Kidney (tissue), 13 donors: ENCODE measurements at regions not wholly inside any gene's neighbourhood (a gene's known extent, or its start where the extent isn't known, plus 50 kb on each side); places are given as distances from the start of the nearest gene placed in this dataset.

Experiments
- DNase-seq, 5 donors: peaks; one replicate each; pipeline ENCODE4 v3.0.0-alpha.2; 2013 to 2020
- FAIRE-seq: peaks from 2 replicates; lab custom pipeline; 2012; peaks lifted over from hg19 to GRCh38; lab: Jason Lieb, UNC
- H3K27ac ChIP-seq, 2 donors: one replicate each; pipeline ENCODE4 v1.7.0; 2013; ENCODE audit warnings: low read depth in 2 of 2, low read length in 2 of 2, inconsistent platforms in 1 of 2
- H3K27me3 ChIP-seq: one replicate; pipeline ENCODE4 v1.7.1; 2013; ENCODE audit warnings: low read length, inconsistent platforms; ENCODE audit not compliant: control insufficient read depth, insufficient read depth
- H3K36me3 ChIP-seq, 3 donors: one replicate each; pipeline versions ENCODE4 v1.7.0 to v1.7.1; 2013; ENCODE audit warnings: low read length in 3 of 3, control low read depth in 1 of 3, inconsistent platforms in 1 of 3; ENCODE audit not compliant: insufficient read depth in 3 of 3, control insufficient read depth in 2 of 3
- H3K4me1 ChIP-seq, 3 donors: one replicate each; pipeline versions ENCODE4 v1.7.0 to v1.7.1; 2013; ENCODE audit warnings: low read length in 3 of 3, inconsistent platforms in 1 of 3, low read depth in 1 of 3; ENCODE audit not compliant: control insufficient read depth in 2 of 3, insufficient read depth in 2 of 3
- H3K4me3 ChIP-seq, 3 donors: one replicate each; pipeline versions ENCODE4 v1.7.0 to v1.8.1; 2013; ENCODE audit warnings: low read length in 3 of 3, control low read depth in 1 of 3, inconsistent platforms in 1 of 3
- H3K9ac ChIP-seq, 3 donors: one replicate each; pipeline versions ENCODE4 v1.7.0 to v1.7.1; 2013; ENCODE audit warnings: low read length in 3 of 3, control low read depth in 1 of 3, inconsistent platforms in 1 of 3
- H3K9me3 ChIP-seq, 3 donors: one replicate each; pipeline versions ENCODE4 v1.7.0 to v1.7.1; 2013; ENCODE audit warnings: low read length in 3 of 3, control low read depth in 1 of 3, inconsistent platforms in 1 of 3; ENCODE audit not compliant: control insufficient read depth in 2 of 3, insufficient read depth in 1 of 3
- intact Hi-C: fragments of 100-400 bp; cut with DNase I; formaldehyde crosslinking; loops from one replicate; pipeline ENCODE4 v1.11.1; 2022
- TF ChIP-seq, protein P1 (sequence below): IDR thresholded peaks from 3 replicates; pipeline ENCODE4 v1.5.1; 2012; ENCODE audit warnings: mild to moderate bottlenecking, moderate library complexity, borderline replicate concordance; ENCODE audit not compliant: insufficient read depth; ENCODE audit errors: extremely low read depth
- donor health status: control.
- donor health status: control.
- donor health status: control.
- donor health status: control.
- donor health status: control.
- donor health status: DM: yes; HTN: yes; CAD: no.
- donor health status: Normal renal cell carcinoma (clear cell type).

GRCh38 chr5:1748271-1748670 lies 51.4 kb downstream of the MRPL36 start:
- Histone ChIP-seq H3K9me3 (no peaks in the 10 kb centered on the region), H3K27ac (no peak overlapping the region), H3K4me1 (no peaks in the 10 kb centered on the region), H3K36me3 (no peaks in the 10 kb centered on the region), H3K27me3 (no peaks in the 10 kb centered on the region), H3K4me3 (no peak overlapping the region), H3K9ac (no peak overlapping the region)
- intact Hi-C loops, result no loop called here
- FAIRE-seq (no peak), DNase-seq (peak in 1 of 5 donors; percentile 32)
- TF ChIP-seq, protein P1, sequence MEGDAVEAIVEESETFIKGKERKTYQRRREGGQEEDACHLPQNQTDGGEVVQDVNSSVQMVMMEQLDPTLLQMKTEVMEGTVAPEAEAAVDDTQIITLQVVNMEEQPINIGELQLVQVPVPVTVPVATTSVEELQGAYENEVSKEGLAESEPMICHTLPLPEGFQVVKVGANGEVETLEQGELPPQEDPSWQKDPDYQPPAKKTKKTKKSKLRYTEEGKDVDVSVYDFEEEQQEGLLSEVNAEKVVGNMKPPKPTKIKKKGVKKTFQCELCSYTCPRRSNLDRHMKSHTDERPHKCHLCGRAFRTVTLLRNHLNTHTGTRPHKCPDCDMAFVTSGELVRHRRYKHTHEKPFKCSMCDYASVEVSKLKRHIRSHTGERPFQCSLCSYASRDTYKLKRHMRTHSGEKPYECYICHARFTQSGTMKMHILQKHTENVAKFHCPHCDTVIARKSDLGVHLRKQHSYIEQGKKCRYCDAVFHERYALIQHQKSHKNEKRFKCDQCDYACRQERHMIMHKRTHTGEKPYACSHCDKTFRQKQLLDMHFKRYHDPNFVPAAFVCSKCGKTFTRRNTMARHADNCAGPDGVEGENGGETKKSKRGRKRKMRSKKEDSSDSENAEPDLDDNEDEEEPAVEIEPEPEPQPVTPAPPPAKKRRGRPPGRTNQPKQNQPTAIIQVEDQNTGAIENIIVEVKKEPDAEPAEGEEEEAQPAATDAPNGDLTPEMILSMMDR, result no peak

DNA sequence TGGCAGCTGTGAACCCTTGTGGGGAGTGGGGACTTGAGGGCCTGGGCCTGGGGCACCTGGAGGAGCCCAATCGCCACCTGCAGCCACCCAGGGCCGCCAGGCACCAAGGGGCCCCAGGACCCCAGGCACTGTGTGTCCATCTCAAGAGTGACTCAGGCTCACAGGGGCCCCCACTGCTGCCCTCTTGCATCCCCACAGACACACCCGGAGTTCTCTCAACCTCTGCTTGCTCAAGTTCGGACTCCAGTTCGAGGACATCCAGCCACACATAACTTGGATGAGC lies 51.9 kb downstream of the MRPL36 start:
- Histone ChIP-seq H3K9me3 (no peaks in the 10 kb centered on the region), H3K36me3 (no peaks in the 10 kb centered on the region), H3K4me3 (no peak overlapping the region), H3K4me1 (no peaks in the 10 kb centered on the region), H3K9ac (no peak overlapping the region), H3K27ac (no peak overlapping the region), H3K27me3 (no peaks in the 10 kb centered on the region)
- FAIRE-seq, result no peak
- TF ChIP-seq, protein P1, result no peak
- peak in 1 of 5 donors; percentile 22 for DNase-seq
- intact Hi-C loops, result no loop called here

GRCh38 chr5:1747079-1747802 lies 52.4 kb downstream of the MRPL36 start:
- H3K9ac ChIP-seq, result no peak overlapping the region
- intact Hi-C loops, result no loop called here
- no peak overlapping the region for H3K27ac ChIP-seq
- H3K9me3 ChIP-seq, result no peaks in the 10 kb centered on the region
- no peaks in the 10 kb centered on the region for H3K4me1 ChIP-seq
- TF ChIP-seq, protein P1, result no peak
- H3K36me3 ChIP-seq, result no peaks in the 10 kb centered on the region
- H3K27me3 ChIP-seq, result no peaks in the 10 kb centered on the region
- DNase-seq (peak in 2 of 5 donors; percentile 19 to 49), FAIRE-seq (no peak)
- H3K4me3 ChIP-seq, result no peak overlapping the region
